Endothelial cell of umbilical vein (primary cell): ENCODE measurements at regions not wholly inside any gene's neighbourhood (a gene's known extent, or its start where the extent isn't known, plus 50 kb on each side); places are given as distances from the start of the nearest gene placed in this dataset.

Experiments used
- BruUV-seq: library from RNA; stranded (reverse); fragments of 400-500 nt; replicated peaks from 2 replicates; lab custom pipeline; 2021; lab: Mats Ljungman, UMichigan
- CTCF ChIA-PET: fragments of 300-600, 350-600 bp; sonication (Branson Sonifier 250); formaldehyde crosslinking; loops from one replicate; lab custom pipeline; 2021; ENCODE audit warnings: antibody characterized with exemption, inconsistent platforms; lab: Charles Lee
- POLR2A ChIA-PET: fragments of 300-600, 350-600 bp; sonication (Branson Sonifier 250); formaldehyde crosslinking; loops from one replicate; lab custom pipeline; 2021; ENCODE audit warnings: antibody characterized with exemption, inconsistent platforms; lab: Charles Lee
- DNase-seq: peaks from one replicate; pipeline ENCODE4 v3.0.0-alpha.2; 2011; ENCODE audit warnings: low read depth, low spot score
- FAIRE-seq: peaks from 2 replicates; lab custom pipeline; 2011; peaks lifted over from hg19 to GRCh38; lab: Jason Lieb, UNC
- H2AFZ ChIP-seq: 2 replicates; pipeline ENCODE4 v1.6.0; 2012; ENCODE audit warnings: low read depth, low read length, control low read depth, inconsistent platforms
- H3K27ac ChIP-seq: 2 replicates; pipeline ENCODE4 v1.5.1; 2011; ENCODE audit warnings: low read depth, mild to moderate bottlenecking, control low read depth, low read length, moderate library complexity; ENCODE audit not compliant: insufficient read depth
- H3K27me3 ChIP-seq, 2 experiments: 2 replicates each; pipeline versions ENCODE4 v1.6.0 to v1.6.1; 2011; ENCODE audit warnings: low read length in 2 of 2, mixed read lengths in 1 of 2; ENCODE audit not compliant: control insufficient read depth in 2 of 2, insufficient read depth in 2 of 2
- H3K36me3 ChIP-seq, 2 experiments: 2 replicates in 1 of 2; 3 replicates in 1 of 2; pipeline ENCODE4 v1.5.1; 2011; ENCODE audit warnings: low read length in 2 of 2, mild to moderate bottlenecking in 1 of 2, moderate library complexity in 1 of 2; ENCODE audit not compliant: control insufficient read depth in 2 of 2, insufficient read depth in 2 of 2; ENCODE audit errors: extremely low read depth in 1 of 2
- H3K4me1 ChIP-seq: 3 replicates; pipeline ENCODE4 v1.5.1; 2011; ENCODE audit warnings: mild to moderate bottlenecking, low read length; ENCODE audit not compliant: control insufficient read depth, insufficient read depth; ENCODE audit errors: extremely low read depth
- H3K4me2 ChIP-seq: 2 replicates; pipeline ENCODE4 v1.6.1; 2011; ENCODE audit warnings: low read length, control low read depth, mixed read lengths; ENCODE audit not compliant: insufficient read depth
- H3K4me3 ChIP-seq, 3 experiments: fragments of 200-600 bp in 1 of 3; sonication (generic), shearing (Covaris generic) in 1 of 3; replicated peaks in 1 of 3; 2 replicates each; pipeline ENCODE4 v1.5.1; 2011 to 2016; ENCODE audit warnings: control low read depth in 3 of 3, low read length in 3 of 3, mild to moderate bottlenecking in 2 of 3, inconsistent platforms in 1 of 3, low read depth in 1 of 3, moderate library complexity in 1 of 3; ENCODE audit not compliant: insufficient read depth in 1 of 3
- H3K79me2 ChIP-seq: 2 replicates; pipeline ENCODE4 v1.6.0; 2012; ENCODE audit warnings: low read length, inconsistent platforms; ENCODE audit not compliant: control insufficient read depth, insufficient read depth
- H3K9ac ChIP-seq: replicated peaks from 2 replicates; pipeline ENCODE3; 2011; ENCODE audit warnings: low read length, control low read depth; ENCODE audit not compliant: insufficient read depth; ENCODE audit errors: extremely low read depth
- H3K9me1 ChIP-seq: replicated peaks from 3 replicates; pipeline ENCODE4 v1.6.0; 2011; ENCODE audit warnings: mild to moderate bottlenecking, low read length; ENCODE audit not compliant: control insufficient read depth, insufficient read depth; ENCODE audit errors: extremely low read depth
- H3K9me3 ChIP-seq: replicated peaks from 2 replicates; pipeline ENCODE4 v1.5.1; 2012; ENCODE audit warnings: low read length, inconsistent platforms; ENCODE audit not compliant: control insufficient read depth, insufficient read depth
- H4K20me1 ChIP-seq: replicated peaks from 2 replicates; pipeline ENCODE3; 2011; ENCODE audit warnings: mild to moderate bottlenecking, low read length; ENCODE audit not compliant: control insufficient read depth, insufficient read depth; ENCODE audit errors: extremely low read depth
- CTCF ChIP-seq, 2 donors: IDR thresholded peaks; 1 replicate in 1 of 2; 2 replicates in 1 of 2; pipeline ENCODE4 v1.5.1; 2011; ENCODE audit warnings: low read length in 2 of 2, mild to moderate bottlenecking in 2 of 2, moderate library complexity in 2 of 2, control low read depth in 1 of 2, inconsistent platforms in 1 of 2, low read depth in 1 of 2; ENCODE audit not compliant: insufficient read depth in 1 of 2; ENCODE audit errors: extremely low read depth in 1 of 2
- EZH2 ChIP-seq: IDR thresholded peaks from 2 replicates; pipeline ENCODE4 v1.6.1; 2012; ENCODE audit warnings: borderline replicate concordance, low read depth, mild to moderate bottlenecking, moderate library complexity, low read length, inconsistent platforms; ENCODE audit not compliant: severe bottlenecking
- FOS ChIP-seq: IDR thresholded peaks from 2 replicates; pipeline ENCODE4 v1.6.1; 2011; ENCODE audit warnings: mild to moderate bottlenecking, low read length, moderate library complexity, borderline replicate concordance; ENCODE audit not compliant: insufficient read depth
- GATA2 ChIP-seq: IDR thresholded peaks from 2 replicates; pipeline ENCODE4 v1.7.0; 2011; ENCODE audit warnings: low read depth, mild to moderate bottlenecking, moderate library complexity, mixed read lengths, low read length; ENCODE audit not compliant: insufficient read length, insufficient read depth
- JUN ChIP-seq: IDR thresholded peaks from 2 replicates; pipeline ENCODE4 v1.6.1; 2011; ENCODE audit warnings: borderline replicate concordance, low read depth; ENCODE audit not compliant: insufficient read length, insufficient read depth
- MAX ChIP-seq: IDR thresholded peaks from 2 replicates; pipeline ENCODE4 v1.6.1; 2011; ENCODE audit not compliant: insufficient read depth, insufficient read length
- MYC ChIP-seq: IDR thresholded peaks from one replicate; pipeline ENCODE4 v1.6.1; 2011; ENCODE audit warnings: mild to moderate bottlenecking, low read depth, low read length
- POLR2A ChIP-seq: IDR thresholded peaks from 2 replicates; pipeline ENCODE4 v1.6.1; 2012; ENCODE audit warnings: low read depth, mild to moderate bottlenecking, control low read depth, low read length
- POLR2AphosphoS5 ChIP-seq: IDR thresholded peaks from 2 replicates; pipeline ENCODE4 v1.6.1; 2012; ENCODE audit warnings: low read depth, mild to moderate bottlenecking, control low read depth, low read length, moderate library complexity; ENCODE audit not compliant: insufficient read depth
- dilution Hi-C: fragments of 300-500 bp; cut with MboI; formaldehyde crosslinking; loops from one replicate; pipeline ENCODE4 v1.15.0; 2019; ENCODE audit warnings: low sequenced_read_pairs; ENCODE audit not compliant: extremely low pct_ligation_motif_present
- intact Hi-C: fragments of 100-400 bp; cut with micrococcal nuclease; formaldehyde crosslinking; loops from one replicate; pipeline ENCODE4 v1.10.0; 2022

- BruUV-seq = no TSS peak
- Histone ChIP-seq H3K4me3 (no peak overlapping the region), H3K4me2 (no peak overlapping the region), H2AFZ (no peak overlapping the region), H3K79me2 (no peaks in the 10 kb centered on the region), H3K27me3 (no peaks in the 10 kb centered on the region), H3K9me1 (no peaks in the 10 kb centered on the region), H4K20me1 (no peaks in the 10 kb centered on the region), H3K36me3 (no peaks in the 10 kb centered on the region), H3K9ac (no peak overlapping the region), H3K27ac (no peak overlapping the region), H3K4me1 (no peaks in the 10 kb centered on the region), H3K9me3 (no peaks in the 10 kb centered on the region)
- TF ChIP-seq CTCF (IDR thresholded peaks at IDR 0.05; ENCODE audit: extremely low read depth in 1 of 2, insufficient read depth in 1 of 2, low read depth in 1 of 2, low read length in 2 of 2) (no peak), JUN (no peak), MYC (no peak), GATA2 (no peak), FOS (no peak), MAX (no peak), POLR2AphosphoS5 (no peak), POLR2A (no peak), EZH2 (no peak)
- CTCF ChIA-PET = no interaction called here
- no peak for FAIRE-seq
- POLR2A ChIA-PET = no interaction called here
- intact Hi-C loops (no loop called here), dilution Hi-C loops (no loop called here)
- no peak for DNase-seq
Measured at GRCh38 chr7:52938455-52939133, 96.8 kb upstream of the POM121L12 start.
